WTC11 (cell line): ENCODE measurements at regions not wholly inside any gene's neighbourhood (a gene's known extent, or its start where the extent isn't known, plus 50 kb on each side); places are given as distances from the start of the nearest gene placed in this dataset.

ENCODE experiments used
- ATAC-seq: fragments of 200-7000 bp; cut with Tn5 transposase; 2 replicates; pipeline ENCODE4 v1.10.0; 2021; ENCODE audit warnings: mild to moderate bottlenecking, moderate library complexity
- CTCF ChIA-PET: fragments of 300-600 bp; sonication (Branson Sonifier 250); formaldehyde crosslinking; loops from one replicate; lab custom pipeline; 2021; ENCODE audit warnings: antibody characterized with exemption; lab: Charles Lee
- POLR2A ChIA-PET: fragments of 350-600 bp; sonication (Branson Sonifier 250); formaldehyde crosslinking; loops from one replicate; lab custom pipeline; 2021; ENCODE audit warnings: antibody characterized with exemption; lab: Charles Lee
- DNase-seq: peaks from one replicate; pipeline ENCODE4 v3.0.0; 2021; ENCODE audit warnings: low spot score
- H3K27ac Mint-ChIP-seq: 2 replicates; pipeline ENCODE4 v1.8.0; 2021; ENCODE audit warnings: mixed read lengths
- H3K27me3 Mint-ChIP-seq: 2 replicates; pipeline ENCODE4 v1.8.0; 2021; ENCODE audit warnings: low read depth, mild to moderate bottlenecking, moderate library complexity, mixed read lengths
- H3K36me3 Mint-ChIP-seq: 2 replicates; pipeline ENCODE4 v1.8.0; 2021; ENCODE audit warnings: mixed read lengths
- H3K4me1 Mint-ChIP-seq: 2 replicates; pipeline ENCODE4 v1.8.0; 2022; ENCODE audit warnings: mixed read lengths
- H3K4me3 Mint-ChIP-seq: 2 replicates; pipeline ENCODE4 v1.8.0; 2021; ENCODE audit warnings: mild to moderate bottlenecking, moderate library complexity, mixed read lengths
- H3K9me3 Mint-ChIP-seq: 2 replicates; pipeline ENCODE4 v1.8.0; 2021; ENCODE audit warnings: mixed read lengths
- AFF4 ChIP-seq: sonication (generic); formaldehyde crosslinking; IDR thresholded peaks from 2 replicates; pipeline ENCODE4 v1.8.1; 2023; ENCODE audit warnings: mild to moderate bottlenecking, missing genetic modification reagents, borderline replicate concordance
- ARID4B ChIP-seq: sonication (generic); formaldehyde crosslinking; IDR thresholded peaks from 2 replicates; pipeline ENCODE4 v1.8.0; 2023; ENCODE audit warnings: missing genetic modification reagents, mild to moderate bottlenecking, borderline replicate concordance
- CTCF ChIP-seq: fragments of 200-600 bp; IDR thresholded peaks from 2 replicates; pipeline ENCODE4 v1.8.0; 2022; ENCODE audit warnings: antibody characterized with exemption
- ETV6 ChIP-seq: sonication (generic); formaldehyde crosslinking; IDR thresholded peaks from 2 replicates; pipeline ENCODE4 v1.8.1; 2022; ENCODE audit warnings: mild to moderate bottlenecking, missing genetic modification reagents
- FOXJ3 ChIP-seq: sonication (generic); formaldehyde crosslinking; IDR thresholded peaks from 2 replicates; pipeline ENCODE4 v1.9.0; 2021; ENCODE audit warnings: missing genetic modification reagents, mild to moderate bottlenecking, borderline replicate concordance
- IRF2 ChIP-seq: sonication (generic); formaldehyde crosslinking; IDR thresholded peaks from 2 replicates; pipeline ENCODE4 v1.8.0; 2022; ENCODE audit warnings: low read depth, missing genetic modification reagents, borderline replicate concordance
- MYBL2 ChIP-seq: sonication (generic); formaldehyde crosslinking; IDR thresholded peaks from 2 replicates; pipeline ENCODE4 v1.8.1; 2023; ENCODE audit warnings: mild to moderate bottlenecking, moderate library complexity, missing genetic modification reagents
- NR2C2 ChIP-seq: sonication (generic); formaldehyde crosslinking; IDR thresholded peaks from 2 replicates; pipeline ENCODE4 v1.8.0; 2022; ENCODE audit warnings: mild to moderate bottlenecking, missing genetic modification reagents
- RORB ChIP-seq: fragments of 250-450 bp; sonication (Bioruptor Pico); IDR thresholded peaks from 2 replicates; pipeline ENCODE4 v1.9.0; 2021; ENCODE audit warnings: mild to moderate bottlenecking
- TEAD4 ChIP-seq: sonication (generic); formaldehyde crosslinking; IDR thresholded peaks from 2 replicates; pipeline ENCODE4 v1.8.0; 2022; ENCODE audit warnings: mild to moderate bottlenecking, missing genetic modification reagents
- ZNF138 ChIP-seq: sonication (generic); formaldehyde crosslinking; conservative IDR thresholded peaks from 2 replicates; pipeline ENCODE4 v1.8.1; 2022; ENCODE audit warnings: mild to moderate bottlenecking, moderate library complexity, missing genetic modification reagents
- ZNF232 ChIP-seq: sonication (generic); formaldehyde crosslinking; IDR thresholded peaks from 2 replicates; pipeline ENCODE4 v1.8.0; 2022; ENCODE audit warnings: mild to moderate bottlenecking, missing genetic modification reagents
- ZNF396 ChIP-seq: fragments of 250-450 bp; sonication (Bioruptor Pico); IDR thresholded peaks from 2 replicates; pipeline ENCODE4 v1.8.0; 2021; ENCODE audit warnings: mild to moderate bottlenecking, moderate library complexity, borderline replicate concordance
- ZNF425 ChIP-seq: fragments of 250-450 bp; sonication (Bioruptor Pico); conservative IDR thresholded peaks from 2 replicates; pipeline ENCODE4 v1.9.0; 2021; ENCODE audit warnings: mild to moderate bottlenecking

- TF ChIP-seq ARID4B (CRISPR knock-in tag): no peak
Observed at GRCh38 chr3:148034353-148034752, 625.2 kb downstream of the ZIC1 start (continued).

GRCh38 chr3:148036331-148036876, 627.2 kb downstream of the ZIC1 start:
- Mint-ChIP-seq H3K4me3 (no peak overlapping the region), H3K9me3 (no peaks in the 10 kb centered on the region), H3K36me3 (no peaks in the 10 kb centered on the region), H3K4me1 (peaks cover 14% of the 10 kb centered on the region)
- ChIA-PET POLR2A (no interaction called here), CTCF (no interaction called here)
- no peak for DNase-seq
- TF ChIP-seq ZNF425 (CRISPR knock-in tag): no peak
- no peak for TF ChIP-seq CTCF
- TF ChIP-seq IRF2 (CRISPR knock-in tag): no peak
- no peak for TF ChIP-seq RORB (CRISPR knock-in tag)
- TF ChIP-seq ETV6 (CRISPR knock-in tag): no peak
- TF ChIP-seq AFF4 (CRISPR knock-in tag): no peak
- no peak for TF ChIP-seq ZNF396 (CRISPR knock-in tag)
- no peak for TF ChIP-seq TEAD4
- no peak for TF ChIP-seq ZNF232 (CRISPR knock-in tag)
- TF ChIP-seq MYBL2: no peak
- no peak for TF ChIP-seq NR2C2 (CRISPR knock-in tag)
- TF ChIP-seq ZNF138: no peak
- TF ChIP-seq FOXJ3: no peak
- TF ChIP-seq, all 79 proteins: peak for 0
- peak; percentile 50 for ATAC-seq
- Mint-ChIP-seq H3K27me3 (no peaks in the 10 kb centered on the region), H3K27ac (no peak overlapping the region)
